ENCODE measurements at regions not wholly inside any gene's neighbourhood (a gene's known extent, or its start where the extent isn't known, plus 50 kb on each side); places are given as distances from the start of the nearest gene placed in this dataset.

- no peak for TF ChIP-seq CTCF (IDR thresholded peaks at IDR 0.05)
- TF ChIP-seq POLR2A (IDR thresholded peaks at IDR 0.05; ENCODE audit: low read depth) = no peak
Measured at GRCh38 chr2:31813016-31813415, 197.8 kb downstream of the MEMO1 start.

Measured in esophagus muscularis mucosa (tissue), 3 donors.